ENCODE measurements at regions not wholly inside any gene's neighbourhood (a gene's known extent, or its start where the extent isn't known, plus 50 kb on each side); places are given as distances from the start of the nearest gene placed in this dataset.

GRCh38 chr11:81887671-81888070 is 846.0 kb downstream of the FAM181B start:
- no peak for TF ChIP-seq CTCF (conservative IDR thresholded peaks at IDR 0.05)
- Mint-ChIP-seq H3K4me3 (no peak overlapping the region), H3K9me3 (peaks cover 3% of the 10 kb centered on the region), H3K4me1 (no peaks in the 10 kb centered on the region), H3K36me3 (ENCODE audit: low read depth) (no peaks in the 10 kb centered on the region), H3K27me3 (ENCODE audit: low read depth) (no peaks in the 10 kb centered on the region), H3K27ac (ENCODE audit: unreplicated experiment) (no peak overlapping the region)
- no peak for DNase-seq (ENCODE audit: low read depth, low spot score)

GRCh38 chr11:81886406-81887075 is 847.1 kb downstream of the FAM181B start:
- Mint-ChIP-seq H3K9me3 (no peaks in the 10 kb centered on the region), H3K4me3 (no peak overlapping the region), H3K4me1 (no peaks in the 10 kb centered on the region), H3K36me3 (ENCODE audit: low read depth) (no peaks in the 10 kb centered on the region), H3K27ac (ENCODE audit: unreplicated experiment) (no peak overlapping the region), H3K27me3 (ENCODE audit: low read depth) (peaks cover 3% of the 10 kb centered on the region)
- no peak for DNase-seq (ENCODE audit: low read depth, low spot score)
- no peak for TF ChIP-seq CTCF (conservative IDR thresholded peaks at IDR 0.05)

- Mint-ChIP-seq H3K9me3 (no peaks in the 10 kb centered on the region), H3K27me3 (ENCODE audit: low read depth) (peaks cover 40% of the 10 kb centered on the region), H3K4me1 (no peaks in the 10 kb centered on the region), H3K27ac (ENCODE audit: unreplicated experiment) (no peak overlapping the region), H3K4me3 (no peak overlapping the region), H3K36me3 (ENCODE audit: low read depth) (no peaks in the 10 kb centered on the region)
- no peak for TF ChIP-seq CTCF (conservative IDR thresholded peaks at IDR 0.05)
- no peak for DNase-seq (ENCODE audit: low read depth, low spot score)
Observed at GRCh38 chr11:81874635-81875034, 859.0 kb downstream of the FAM181B start.

GRCh38 chr11:81870815-81871214 is 862.8 kb downstream of the FAM181B start:
- TF ChIP-seq CTCF (conservative IDR thresholded peaks at IDR 0.05), result no peak
- no peak overlapping the region for H3K27ac Mint-ChIP-seq (ENCODE audit: unreplicated experiment)
- H3K4me1 Mint-ChIP-seq, result no peaks in the 10 kb centered on the region
- H3K9me3 Mint-ChIP-seq, result no peaks in the 10 kb centered on the region
- H3K4me3 Mint-ChIP-seq, result no peak overlapping the region
- H3K27me3 Mint-ChIP-seq (ENCODE audit: low read depth), result peaks cover 43% of the 10 kb centered on the region
- no peak for DNase-seq (ENCODE audit: low read depth, low spot score)
- H3K36me3 Mint-ChIP-seq (ENCODE audit: low read depth), result no peaks in the 10 kb centered on the region

- no peaks in the 10 kb centered on the region for H3K9me3 Mint-ChIP-seq
- DNase-seq (ENCODE audit: low read depth, low spot score), result no peak
- no peak for TF ChIP-seq CTCF (conservative IDR thresholded peaks at IDR 0.05)
- peaks cover 35% of the 10 kb centered on the region for H3K27me3 Mint-ChIP-seq (ENCODE audit: low read depth)
- H3K4me1 Mint-ChIP-seq, result no peaks in the 10 kb centered on the region
- no peaks in the 10 kb centered on the region for H3K36me3 Mint-ChIP-seq (ENCODE audit: low read depth)
- no peak overlapping the region for H3K27ac Mint-ChIP-seq (ENCODE audit: unreplicated experiment)
- H3K4me3 Mint-ChIP-seq, result no peak overlapping the region
Observed at GRCh38 chr11:81870066-81870412, 863.6 kb downstream of the FAM181B start.

Measured in neural crest cell (in vitro differentiated cells).